ENCODE measurements at regions not wholly inside any gene's neighbourhood (a gene's known extent, or its start where the extent isn't known, plus 50 kb on each side); places are given as distances from the start of the nearest gene placed in this dataset.

DNA sequence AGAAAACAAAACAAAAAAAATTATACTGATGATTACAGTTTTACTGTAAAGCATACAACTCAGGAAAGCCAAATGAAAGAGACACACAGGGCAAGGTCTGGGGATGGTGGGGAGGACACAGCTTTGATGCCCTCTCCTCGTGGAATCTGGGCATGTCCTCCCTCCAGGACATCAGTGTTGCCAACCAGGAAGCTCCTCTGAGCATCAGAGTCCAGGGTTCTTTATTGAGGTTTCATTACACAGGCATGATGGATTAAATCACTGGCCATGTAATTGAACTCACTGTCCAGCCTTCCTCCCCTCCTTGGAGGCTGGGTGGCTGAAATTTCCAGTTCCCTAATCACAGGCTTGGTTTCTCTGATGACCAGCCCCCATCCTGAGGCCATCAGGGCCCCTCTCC, 89.6 kb upstream of the MIER3 start:
- TF ChIP-seq POLR2AphosphoS5 (IDR thresholded peaks at IDR 0.05; ENCODE audit: low read depth, low read length): no peak
- TF ChIP-seq, protein P1, sequence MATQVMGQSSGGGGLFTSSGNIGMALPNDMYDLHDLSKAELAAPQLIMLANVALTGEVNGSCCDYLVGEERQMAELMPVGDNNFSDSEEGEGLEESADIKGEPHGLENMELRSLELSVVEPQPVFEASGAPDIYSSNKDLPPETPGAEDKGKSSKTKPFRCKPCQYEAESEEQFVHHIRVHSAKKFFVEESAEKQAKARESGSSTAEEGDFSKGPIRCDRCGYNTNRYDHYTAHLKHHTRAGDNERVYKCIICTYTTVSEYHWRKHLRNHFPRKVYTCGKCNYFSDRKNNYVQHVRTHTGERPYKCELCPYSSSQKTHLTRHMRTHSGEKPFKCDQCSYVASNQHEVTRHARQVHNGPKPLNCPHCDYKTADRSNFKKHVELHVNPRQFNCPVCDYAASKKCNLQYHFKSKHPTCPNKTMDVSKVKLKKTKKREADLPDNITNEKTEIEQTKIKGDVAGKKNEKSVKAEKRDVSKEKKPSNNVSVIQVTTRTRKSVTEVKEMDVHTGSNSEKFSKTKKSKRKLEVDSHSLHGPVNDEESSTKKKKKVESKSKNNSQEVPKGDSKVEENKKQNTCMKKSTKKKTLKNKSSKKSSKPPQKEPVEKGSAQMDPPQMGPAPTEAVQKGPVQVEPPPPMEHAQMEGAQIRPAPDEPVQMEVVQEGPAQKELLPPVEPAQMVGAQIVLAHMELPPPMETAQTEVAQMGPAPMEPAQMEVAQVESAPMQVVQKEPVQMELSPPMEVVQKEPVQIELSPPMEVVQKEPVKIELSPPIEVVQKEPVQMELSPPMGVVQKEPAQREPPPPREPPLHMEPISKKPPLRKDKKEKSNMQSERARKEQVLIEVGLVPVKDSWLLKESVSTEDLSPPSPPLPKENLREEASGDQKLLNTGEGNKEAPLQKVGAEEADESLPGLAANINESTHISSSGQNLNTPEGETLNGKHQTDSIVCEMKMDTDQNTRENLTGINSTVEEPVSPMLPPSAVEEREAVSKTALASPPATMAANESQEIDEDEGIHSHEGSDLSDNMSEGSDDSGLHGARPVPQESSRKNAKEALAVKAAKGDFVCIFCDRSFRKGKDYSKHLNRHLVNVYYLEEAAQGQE (IDR thresholded peaks at IDR 0.05; ENCODE audit: insufficient read depth in 1 of 2, low read depth in 2 of 2, low read length in 2 of 2): no peak
- no peak for TF ChIP-seq TAF1 (IDR thresholded peaks at IDR 0.05; ENCODE audit: borderline replicate concordance, insufficient read depth, low read length)

All from PFSK-1 (cell line).